Hepatic stellate cell (primary cell): ENCODE measurements at regions not wholly inside any gene's neighbourhood (a gene's known extent, or its start where the extent isn't known, plus 50 kb on each side); places are given as distances from the start of the nearest gene placed in this dataset.
A peak's percentile ranks its signal among the peaks of the same experiment; 100 is the strongest.

ENCODE experiments used
- DNase-seq: peaks from one replicate; pipeline ENCODE4 v3.0.0; 2011; ENCODE audit warnings: low spot score

DNA sequence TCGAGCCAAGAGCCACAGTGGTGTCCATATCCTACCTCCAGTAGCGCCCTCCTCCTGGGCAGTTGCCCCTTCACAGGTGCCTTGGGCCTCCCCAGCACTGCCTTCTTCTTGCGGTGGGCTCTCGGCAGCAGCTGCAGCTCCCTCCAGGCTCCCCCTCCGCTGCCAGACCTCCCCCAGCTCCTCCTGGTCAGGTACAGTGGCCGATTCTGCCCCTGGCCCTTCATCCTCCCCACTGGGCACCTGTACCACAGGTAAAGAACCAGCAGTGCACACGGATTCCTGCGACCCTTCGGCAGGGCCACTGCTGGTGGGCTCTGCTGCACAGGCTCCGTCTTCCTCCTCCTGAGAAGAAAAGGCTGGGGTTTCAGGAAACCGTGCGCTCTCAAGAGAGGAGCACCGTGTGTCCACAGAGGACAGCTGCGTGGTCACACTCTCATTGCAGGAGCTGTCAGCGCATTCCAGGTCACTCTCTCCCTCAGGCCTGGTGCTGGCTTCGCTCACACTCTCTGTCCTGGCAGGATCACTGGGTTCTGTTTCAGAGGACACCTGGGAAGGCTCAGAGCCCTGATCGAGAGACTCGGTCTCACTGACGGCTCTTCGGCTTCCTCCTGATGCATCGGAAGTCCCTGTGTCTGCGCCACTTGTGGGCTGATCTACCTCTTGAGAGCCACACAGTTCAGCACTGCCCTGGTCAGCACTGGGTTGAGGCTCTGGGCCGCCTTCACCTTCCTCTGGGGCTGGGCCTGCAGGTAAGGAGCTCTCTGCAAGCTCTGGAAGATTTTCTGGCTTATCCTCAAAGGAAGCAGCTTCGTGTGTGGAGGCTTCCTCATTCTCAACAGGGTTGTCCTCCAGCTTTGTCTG, 147.4 kb upstream of the STK17B start:
- no peak for DNase-seq

DNA sequence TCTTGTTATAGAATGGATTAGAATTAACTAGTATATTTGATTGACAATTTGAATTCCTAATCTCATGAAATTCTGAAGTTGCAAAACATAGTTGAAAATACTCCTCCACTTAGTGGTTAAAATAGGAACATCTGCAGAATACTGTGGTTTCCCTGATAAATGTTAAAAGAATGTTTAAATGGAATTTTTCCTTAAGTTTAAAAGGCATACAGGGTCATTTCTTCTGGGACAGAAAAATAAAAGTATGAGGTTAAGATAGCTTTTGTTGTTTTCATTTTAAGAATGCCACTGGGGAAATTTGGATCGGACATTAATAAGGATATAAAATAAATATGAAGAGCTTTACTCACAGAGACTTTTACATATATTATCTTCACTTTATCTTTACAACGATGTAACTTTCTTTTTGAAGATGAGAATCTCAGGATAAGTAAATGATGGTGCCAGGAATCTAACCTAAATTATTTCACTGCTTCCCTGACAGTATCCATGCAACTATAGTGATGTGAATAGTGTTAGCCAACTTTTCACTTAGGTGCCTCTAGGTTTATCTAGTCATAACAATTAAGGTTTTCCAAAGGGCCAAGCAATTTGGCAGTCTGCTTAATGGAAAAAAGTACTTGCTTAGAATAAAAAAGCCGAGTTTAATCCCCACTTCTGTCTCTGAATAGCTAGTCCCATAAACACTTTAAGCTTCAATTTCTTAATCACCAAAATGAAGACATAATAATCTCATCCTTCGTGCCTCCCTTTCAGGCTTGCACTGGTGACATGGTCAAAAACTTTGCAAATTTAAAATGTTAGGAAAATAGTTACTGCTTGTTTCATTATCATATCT, 151.8 kb upstream of the STK17B start:
- peak; percentile 50 for DNase-seq

DNA sequence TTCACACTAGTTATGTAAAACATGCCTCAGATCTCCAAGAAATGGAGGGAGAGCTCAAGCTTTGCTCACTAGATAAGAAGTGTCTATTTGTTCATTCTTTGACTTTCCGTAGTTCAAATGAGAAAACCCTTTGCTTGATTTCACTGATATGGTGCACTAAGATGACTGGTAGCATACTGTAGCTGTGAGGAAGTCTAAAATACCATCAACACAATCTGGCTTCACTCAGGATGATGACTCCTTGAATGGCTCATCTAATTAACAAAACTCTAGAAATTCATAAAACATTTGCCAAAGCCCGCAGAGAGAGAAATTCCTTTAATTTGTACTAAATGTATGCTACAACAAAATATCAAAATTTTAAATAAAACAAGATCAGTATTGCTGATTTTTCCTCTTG, 152.8 kb upstream of the STK17B start:
- no peak for DNase-seq

DNA sequence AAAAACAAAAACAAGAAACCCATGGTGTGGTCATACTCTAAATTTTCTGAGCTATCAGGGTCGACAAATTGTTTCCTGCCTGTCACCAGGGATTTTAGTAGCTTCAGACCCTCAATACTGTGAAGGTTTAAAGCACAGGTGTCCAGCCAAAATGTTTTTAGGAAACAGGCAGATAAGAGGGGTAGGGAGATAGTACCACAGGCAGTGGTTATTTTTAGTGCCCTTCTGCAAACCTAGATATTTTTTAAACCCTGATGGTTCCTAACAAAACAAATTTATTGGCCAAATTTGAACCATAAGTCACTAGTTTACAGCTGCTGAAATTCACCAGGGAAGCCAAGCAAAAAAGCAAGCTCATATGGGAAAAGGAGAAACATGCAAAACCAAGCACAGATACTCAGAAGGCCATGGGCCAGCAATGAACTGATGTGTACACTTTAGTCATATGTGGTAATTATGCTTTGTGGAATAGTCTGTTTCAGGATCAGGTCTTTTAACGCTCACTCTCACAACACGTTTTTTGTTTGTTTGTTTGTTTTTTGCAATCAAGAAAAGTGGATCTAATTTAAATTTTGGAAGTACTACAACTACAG, 156.8 kb upstream of the STK17B start:
- DNase-seq: no peak

DNA sequence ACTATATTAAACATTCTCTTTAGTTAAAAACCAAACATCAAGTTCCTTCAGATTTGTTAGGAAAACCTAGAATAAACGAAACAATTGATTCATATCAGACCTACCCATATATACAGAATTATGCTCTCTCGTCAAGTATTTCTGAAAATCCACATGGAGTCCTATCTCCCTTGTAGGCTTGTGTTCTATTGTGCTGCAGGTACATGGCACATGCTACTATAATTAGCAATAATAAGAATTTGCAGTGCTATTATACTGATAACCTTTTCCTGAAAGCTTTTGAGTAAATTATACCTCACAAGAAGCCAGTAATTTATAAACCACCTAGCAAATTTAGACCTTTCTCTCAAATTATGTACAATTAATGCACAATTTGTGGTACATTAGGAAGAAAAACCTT, 158.6 kb upstream of the STK17B start:
- no peak for DNase-seq

DNA sequence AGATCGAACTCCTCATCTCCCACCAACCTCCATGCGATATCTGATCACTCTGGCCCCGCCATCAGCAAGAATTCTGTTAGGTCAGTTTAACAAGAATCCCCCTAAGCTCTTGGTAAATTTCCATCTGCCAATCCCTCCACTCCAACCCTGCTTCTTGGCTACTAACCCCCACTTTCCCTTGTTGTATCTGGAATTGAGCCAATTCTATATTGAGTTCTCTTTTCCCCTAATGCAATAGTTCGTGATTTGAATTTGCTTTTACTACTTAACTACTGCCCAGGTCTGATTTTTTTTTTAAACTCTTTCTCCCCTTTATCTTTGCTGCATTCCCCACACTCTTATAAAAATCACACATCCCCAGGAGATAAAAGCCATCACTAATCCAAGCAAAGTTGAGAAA, 159.3 kb upstream of the STK17B start:
- DNase-seq: no peak

DNA sequence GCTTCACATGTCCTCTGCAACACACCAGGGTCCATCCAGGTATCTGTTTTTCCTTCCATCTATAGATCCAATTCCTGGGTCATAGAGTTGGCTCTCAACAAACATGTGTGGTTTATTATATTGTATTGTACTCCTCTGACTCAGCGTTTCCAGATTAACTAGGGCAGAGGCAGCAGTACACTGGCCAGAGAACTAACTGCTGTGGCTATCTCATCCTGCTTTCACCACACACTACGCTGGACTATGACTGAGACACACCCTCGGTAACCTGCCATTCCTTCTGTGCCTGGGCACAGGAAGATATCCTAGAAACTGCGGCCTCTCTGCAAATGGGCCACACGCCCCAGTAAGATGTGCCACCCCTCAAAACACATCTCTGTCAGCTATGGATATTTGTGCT, 159.8 kb upstream of the STK17B start:
- no peak for DNase-seq

DNA sequence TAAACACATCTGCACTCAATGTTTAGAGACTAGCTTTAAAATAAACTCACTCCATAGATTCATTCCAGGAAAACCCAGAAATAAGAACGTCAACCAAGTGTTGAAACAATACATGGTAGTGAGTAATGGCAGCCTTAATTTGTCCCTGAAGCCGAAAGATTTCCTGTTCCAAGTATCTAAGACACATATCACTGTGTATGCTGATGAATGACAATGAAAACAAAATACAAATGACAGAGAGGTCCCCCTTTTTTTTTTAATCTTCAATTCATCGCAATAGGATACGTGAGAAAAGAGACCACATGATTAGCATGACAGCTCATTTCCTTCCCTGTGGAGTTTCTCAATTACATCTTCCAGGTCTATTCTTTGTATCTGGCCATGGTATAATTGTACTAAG, 160.5 kb upstream of the STK17B start:
- no peak for DNase-seq

DNA sequence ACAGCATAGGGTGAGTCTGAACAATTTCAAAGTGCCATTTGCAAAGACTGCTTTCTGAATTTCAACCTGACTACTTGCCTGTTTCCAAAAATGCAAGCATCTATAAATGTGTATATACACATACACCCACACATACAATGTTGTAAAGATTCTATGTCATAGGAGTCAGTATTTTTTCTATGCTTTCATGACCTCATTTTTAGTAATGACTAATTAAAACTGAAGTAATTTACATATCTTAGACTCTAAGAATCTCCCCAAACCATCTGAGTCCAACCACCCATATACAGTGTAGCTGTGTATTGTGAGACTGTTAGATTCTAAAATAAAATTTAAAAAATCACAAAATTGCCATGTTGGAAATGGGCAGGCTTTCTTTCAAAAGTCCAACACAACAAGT, 162.0 kb upstream of the STK17B start:
- no peak for DNase-seq

DNA sequence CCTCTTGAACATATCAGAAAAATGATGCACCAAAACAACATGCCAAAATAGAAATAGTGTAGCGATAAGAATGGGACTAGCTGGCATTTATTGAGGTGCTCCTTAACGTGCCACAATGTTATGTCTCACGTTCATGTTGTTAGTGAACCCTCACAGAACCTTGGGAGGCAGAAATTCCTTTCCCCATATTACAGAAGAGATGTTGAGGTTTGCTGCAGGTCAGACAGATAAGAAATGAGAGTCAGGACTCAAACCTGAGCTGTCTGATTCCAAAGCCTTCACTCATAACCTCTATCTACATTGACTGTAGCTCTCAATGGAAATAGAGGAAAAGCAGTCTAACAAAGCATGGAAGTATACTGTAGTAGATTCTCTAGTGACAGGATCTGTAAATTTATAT, 163.3 kb upstream of the STK17B start:
- no peak for DNase-seq

DNA sequence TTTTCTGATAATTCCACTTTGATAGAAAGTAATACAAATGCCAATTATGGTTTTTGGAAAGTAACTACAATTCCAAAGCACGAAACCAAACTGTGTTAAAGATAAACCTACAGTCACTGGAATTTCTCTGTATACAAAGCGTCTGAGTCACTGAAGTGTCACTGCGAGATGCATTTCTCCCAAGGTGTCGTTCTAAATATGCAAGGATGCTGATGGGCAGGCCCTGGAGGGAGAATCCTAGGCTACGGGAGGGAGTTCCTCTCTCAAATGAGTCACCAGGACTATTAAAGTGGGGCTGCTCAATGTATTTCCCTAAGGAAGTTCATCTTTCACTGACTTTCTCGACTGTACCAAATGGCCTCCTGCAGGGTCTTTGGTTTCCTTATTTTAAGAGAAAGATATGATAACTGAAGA, 163.8 kb upstream of the STK17B start:
- DNase-seq: peak; percentile 38

DNA sequence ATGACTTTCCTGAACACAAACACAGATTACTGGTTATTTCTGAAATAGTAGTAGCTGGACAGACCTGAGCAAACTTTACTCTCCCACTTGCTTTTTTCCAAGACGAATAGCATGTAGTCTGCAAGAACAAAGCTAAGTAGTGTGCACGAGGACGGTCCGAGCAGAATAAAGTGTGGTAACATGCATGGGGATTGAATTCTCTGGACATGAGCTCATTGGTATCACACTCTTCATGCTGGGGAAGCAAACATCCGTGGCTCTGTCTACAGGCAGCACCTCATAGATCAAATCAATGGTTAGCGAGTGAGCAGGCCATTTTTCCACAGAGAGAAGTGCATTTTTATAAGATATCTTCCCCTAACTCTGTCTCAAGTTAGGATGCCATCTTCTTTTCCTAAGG, 164.8 kb upstream of the STK17B start:
- DNase-seq: no peak

DNA sequence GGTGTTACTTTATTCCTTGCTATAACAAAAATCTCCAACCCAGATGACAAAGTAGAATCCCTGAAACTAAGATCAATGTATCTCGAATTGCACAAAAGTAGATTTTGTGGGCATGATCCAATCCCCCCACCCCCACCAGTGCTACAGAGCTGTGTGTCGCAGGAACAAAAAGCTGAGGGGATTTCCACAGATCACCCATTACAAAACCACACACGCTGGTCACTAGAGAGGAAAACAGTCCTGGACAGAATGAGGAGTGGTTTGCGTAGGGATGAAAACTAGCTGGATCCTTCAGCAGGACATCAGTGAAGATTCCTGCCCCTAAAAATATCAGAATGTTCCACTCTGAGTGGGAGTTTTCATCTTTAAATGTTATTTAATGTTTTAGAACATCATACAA, 165.3 kb upstream of the STK17B start:
- no peak for DNase-seq

DNA sequence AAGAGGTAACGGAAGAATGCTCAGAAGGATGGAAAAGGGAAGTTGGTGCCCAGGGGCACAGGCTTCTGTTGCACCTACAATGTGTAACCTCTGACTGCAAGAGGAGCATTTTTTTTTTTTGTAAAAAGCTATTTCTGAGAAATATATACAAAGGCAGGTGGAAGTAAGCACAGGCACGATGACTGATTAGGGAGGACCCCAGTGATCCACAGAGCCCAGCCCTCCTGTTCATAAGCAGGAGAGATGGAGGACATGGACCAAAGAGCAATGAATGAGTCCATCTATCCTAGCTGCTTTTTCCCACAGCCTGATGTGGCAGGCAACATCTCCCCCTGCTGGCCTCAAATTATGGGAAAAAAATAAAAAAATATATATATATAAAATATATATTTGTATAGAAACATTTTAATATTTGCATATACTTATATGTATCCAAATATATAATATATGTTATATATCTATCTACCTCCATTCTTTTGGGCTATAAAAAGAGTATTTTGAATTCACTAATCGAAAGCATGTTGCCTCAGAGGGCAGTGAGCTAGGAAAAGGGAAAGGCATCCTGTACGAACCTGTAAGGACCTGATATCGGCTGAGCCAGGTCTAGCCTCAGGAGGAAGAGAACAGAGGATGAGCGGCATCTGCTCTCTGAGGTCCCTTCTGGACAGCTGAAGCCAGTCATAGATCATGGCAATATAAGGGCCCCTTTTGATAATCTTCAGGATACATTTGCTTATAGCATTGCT, 166.0 kb upstream of the STK17B start:
- DNase-seq: peak; percentile 32

DNA sequence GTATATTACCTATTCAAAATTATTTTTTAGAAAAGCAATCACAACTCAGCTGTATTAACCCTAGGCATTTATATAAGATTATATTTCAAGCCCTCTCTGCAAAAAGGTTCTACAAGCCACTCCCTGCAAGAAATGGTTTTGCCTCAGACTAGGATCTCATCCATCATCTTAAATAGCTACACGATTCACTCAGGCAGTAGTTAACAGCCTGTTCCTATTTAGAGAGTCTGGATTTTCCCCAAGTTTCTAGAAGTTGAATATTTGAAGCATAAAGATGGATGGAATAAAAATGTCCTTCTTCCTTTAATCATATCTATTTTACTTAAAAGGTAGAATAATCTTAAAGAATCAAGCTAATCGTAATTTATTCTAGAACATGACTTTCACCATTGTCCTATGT, 167.1 kb upstream of the STK17B start:
- no peak for DNase-seq

DNA sequence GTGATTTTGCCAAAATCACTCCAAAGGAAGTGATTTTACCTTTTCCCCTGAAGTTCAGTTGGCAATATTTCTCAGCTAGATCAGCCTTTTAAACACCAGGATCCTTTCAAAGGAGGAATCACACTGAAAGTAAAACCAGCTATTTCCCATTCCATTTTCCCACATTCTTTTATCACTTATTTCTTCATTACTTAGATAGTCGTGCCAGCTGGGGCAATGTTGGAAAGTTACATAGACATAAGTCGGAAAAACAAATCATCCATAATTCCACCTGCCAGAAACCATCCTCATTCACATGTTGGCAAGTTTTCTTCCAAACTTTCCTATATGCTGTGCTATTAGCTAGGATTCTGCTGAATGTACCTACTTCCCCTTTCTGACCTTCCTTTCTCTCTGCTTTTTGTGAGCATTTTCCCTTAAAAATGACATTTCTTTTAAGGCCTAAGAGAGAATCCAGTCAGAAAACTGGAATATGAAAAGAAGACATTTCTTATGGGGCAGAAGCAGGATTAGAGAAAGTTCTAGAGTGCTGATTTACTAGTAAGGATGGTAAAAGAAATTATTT, 170.0 kb upstream of the STK17B start:
- no peak for DNase-seq

DNA sequence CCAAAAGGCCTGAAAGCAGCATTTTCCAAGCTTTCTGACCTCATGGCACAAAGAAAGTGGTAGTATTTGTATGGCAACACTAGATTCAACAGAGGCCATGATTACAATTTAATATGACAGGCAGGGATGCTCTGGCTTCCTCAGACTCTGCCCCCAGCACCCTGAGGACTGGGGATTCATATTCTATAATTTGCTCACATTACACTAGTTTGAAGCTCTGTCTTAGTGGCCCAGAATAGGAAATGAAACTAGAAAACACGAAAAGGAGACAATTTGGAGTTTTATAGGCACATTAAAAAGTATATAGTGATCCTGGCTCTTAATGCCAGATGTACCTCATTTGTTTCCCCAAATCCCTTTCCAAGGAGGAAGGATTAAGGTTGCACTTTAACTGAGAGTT, 173.0 kb upstream of the STK17B start:
- no peak for DNase-seq

DNA sequence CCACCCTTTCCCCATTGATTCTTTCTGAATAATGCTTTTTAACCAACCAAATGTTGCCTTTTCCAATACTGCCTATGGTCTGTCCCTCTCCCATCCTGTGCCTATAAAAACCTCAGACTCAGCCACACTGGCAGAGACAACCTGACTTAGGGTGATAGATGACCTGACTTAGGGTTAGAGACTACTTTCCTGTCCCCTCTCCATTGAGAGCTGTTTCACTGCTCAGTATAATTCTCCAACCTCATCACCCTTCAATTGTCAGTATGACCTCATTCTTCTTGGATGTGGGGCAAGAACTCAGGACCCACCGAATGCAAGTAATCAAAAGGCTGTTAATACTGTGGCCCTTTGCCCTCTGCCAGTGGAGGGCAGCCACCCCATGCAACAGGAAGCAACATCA, 182.3 kb upstream of the STK17B start:
- no peak for DNase-seq

DNA sequence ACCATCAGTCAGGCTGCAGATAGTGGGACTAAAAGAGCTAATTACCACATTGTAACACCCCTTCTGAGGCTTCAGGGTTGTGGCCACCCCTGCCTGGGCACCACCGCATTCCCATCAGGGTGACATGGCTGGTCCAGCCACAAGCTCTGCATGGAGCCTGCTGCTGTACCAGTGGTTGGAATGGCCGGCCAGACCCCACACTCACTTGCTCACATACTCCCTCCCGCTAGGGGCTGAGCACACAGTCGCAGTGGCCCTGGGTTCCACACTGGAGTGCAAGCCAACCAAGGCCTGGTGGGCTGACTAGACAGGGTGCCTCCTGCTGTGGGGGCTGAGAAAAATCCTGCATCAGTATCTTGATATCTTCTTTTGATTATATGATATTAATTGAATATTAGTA, 182.8 kb upstream of the STK17B start:
- DNase-seq: no peak

DNA sequence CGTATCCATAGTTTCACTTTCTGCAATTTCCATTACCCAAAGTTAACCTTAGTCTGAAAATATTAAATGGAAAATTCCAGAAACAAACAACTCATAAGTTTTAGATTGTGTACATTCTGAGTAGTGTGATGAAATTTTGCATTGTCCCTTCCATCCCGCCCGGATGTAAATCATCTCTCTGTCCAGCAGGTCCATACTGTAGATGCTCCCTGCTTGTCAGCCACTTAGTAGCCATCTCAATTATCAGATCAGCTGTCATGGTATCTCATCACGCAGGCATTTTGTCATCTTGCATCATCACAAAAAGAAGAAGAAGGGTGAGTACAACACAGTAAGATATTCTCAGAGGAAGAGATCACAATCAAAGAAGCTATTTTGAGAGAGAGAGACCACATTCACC, 185.0 kb upstream of the STK17B start:
- no peak for DNase-seq

DNA sequence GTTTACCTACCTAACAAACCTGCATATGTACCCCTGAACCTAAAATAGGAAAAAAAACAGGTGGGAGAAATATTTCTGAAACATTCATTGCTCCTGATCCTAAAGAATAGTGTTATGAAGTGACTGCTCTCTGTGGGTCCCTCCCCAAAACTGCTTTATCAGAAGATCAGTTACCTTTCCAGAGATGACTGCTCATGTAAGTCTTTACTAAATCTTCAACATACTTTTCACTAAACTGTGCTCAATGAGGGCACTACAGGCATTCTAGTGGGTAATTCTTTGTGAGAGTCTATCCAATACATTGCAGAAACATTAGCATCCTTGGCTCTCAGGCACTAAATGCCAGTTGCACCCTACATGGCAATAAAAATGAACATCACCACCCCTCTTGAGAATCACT, 189.3 kb upstream of the STK17B start:
- DNase-seq: no peak
